ENCODE measurements at regions not wholly inside any gene's neighbourhood (a gene's known extent, or its start where the extent isn't known, plus 50 kb on each side); places are given as distances from the start of the nearest gene placed in this dataset.
"Not testable (repeated sequence)": the region's sequence is repeated elsewhere in the genome, so short reads cannot be mapped to it uniquely, and the experiment has no call there.

- Histone ChIP-seq H3K9me3 (ENCODE audit: control insufficient read depth, low read length) (no peaks in the 10 kb centered on the region), H3K4me1 (ENCODE audit: control insufficient read depth, insufficient read depth, low read length) (peaks cover 22% of the 10 kb centered on the region), H3K27me3 (replicated peaks; ENCODE audit: control insufficient read depth, insufficient read depth, low read length) (no peaks in the 10 kb centered on the region), H3K9ac (ENCODE audit: low read length) (no peak overlapping the region), H3K4me3 (ENCODE audit: low read length) (no peak overlapping the region), H3K36me3 (ENCODE audit: control insufficient read depth, insufficient read depth, low read length, severe bottlenecking) (no peaks in the 10 kb centered on the region)
- DNase-seq (ENCODE audit: low read depth), result no peak
Measured at GRCh38 chr9:616694-617093, 224.8 kb upstream of the DMRT1 start.

GRCh38 chr9:617445-618085, 223.9 kb upstream of the DMRT1 start:
- H3K9ac ChIP-seq (ENCODE audit: low read length), result no peak overlapping the region
- DNase-seq (ENCODE audit: low read depth), result no peak
- no peaks in the 10 kb centered on the region for H3K27me3 ChIP-seq (replicated peaks; ENCODE audit: control insufficient read depth, insufficient read depth, low read length)
- H3K4me3 ChIP-seq (ENCODE audit: low read length), result no peak overlapping the region
- H3K36me3 ChIP-seq (ENCODE audit: control insufficient read depth, insufficient read depth, low read length, severe bottlenecking), result no peaks in the 10 kb centered on the region
- peaks cover 23% of the 10 kb centered on the region for H3K4me1 ChIP-seq (ENCODE audit: control insufficient read depth, insufficient read depth, low read length)
- no peaks in the 10 kb centered on the region for H3K9me3 ChIP-seq (ENCODE audit: control insufficient read depth, low read length)

- peak; percentile 79 for DNase-seq (ENCODE audit: low read depth)
- no peaks in the 10 kb centered on the region for H3K36me3 ChIP-seq (ENCODE audit: control insufficient read depth, insufficient read depth, low read length, severe bottlenecking)
- H3K4me3 ChIP-seq (ENCODE audit: low read length), result no peak overlapping the region
- H3K9ac ChIP-seq (ENCODE audit: low read length), result peak overlapping the region; percentile 5
- H3K9me3 ChIP-seq (ENCODE audit: control insufficient read depth, low read length), result no peaks in the 10 kb centered on the region
- no peaks in the 10 kb centered on the region for H3K27me3 ChIP-seq (replicated peaks; ENCODE audit: control insufficient read depth, insufficient read depth, low read length)
- peaks cover 23% of the 10 kb centered on the region for H3K4me1 ChIP-seq (ENCODE audit: control insufficient read depth, insufficient read depth, low read length)
Measured at GRCh38 chr9:618478-618877, 223.0 kb upstream of the DMRT1 start.

- Histone ChIP-seq H3K4me1 (ENCODE audit: control insufficient read depth, insufficient read depth, low read length) (peaks cover 34% of the 10 kb centered on the region), H3K9ac (ENCODE audit: low read length) (no peak overlapping the region), H3K36me3 (ENCODE audit: control insufficient read depth, insufficient read depth, low read length, severe bottlenecking) (no peaks in the 10 kb centered on the region), H3K4me3 (ENCODE audit: low read length) (no peak overlapping the region), H3K9me3 (ENCODE audit: control insufficient read depth, low read length) (no peaks in the 10 kb centered on the region), H3K27me3 (replicated peaks; ENCODE audit: control insufficient read depth, insufficient read depth, low read length) (no peaks in the 10 kb centered on the region)
- DNase-seq (ENCODE audit: low read depth), result no peak
Measured at GRCh38 chr9:621201-621855, 220.2 kb upstream of the DMRT1 start.

DNA sequence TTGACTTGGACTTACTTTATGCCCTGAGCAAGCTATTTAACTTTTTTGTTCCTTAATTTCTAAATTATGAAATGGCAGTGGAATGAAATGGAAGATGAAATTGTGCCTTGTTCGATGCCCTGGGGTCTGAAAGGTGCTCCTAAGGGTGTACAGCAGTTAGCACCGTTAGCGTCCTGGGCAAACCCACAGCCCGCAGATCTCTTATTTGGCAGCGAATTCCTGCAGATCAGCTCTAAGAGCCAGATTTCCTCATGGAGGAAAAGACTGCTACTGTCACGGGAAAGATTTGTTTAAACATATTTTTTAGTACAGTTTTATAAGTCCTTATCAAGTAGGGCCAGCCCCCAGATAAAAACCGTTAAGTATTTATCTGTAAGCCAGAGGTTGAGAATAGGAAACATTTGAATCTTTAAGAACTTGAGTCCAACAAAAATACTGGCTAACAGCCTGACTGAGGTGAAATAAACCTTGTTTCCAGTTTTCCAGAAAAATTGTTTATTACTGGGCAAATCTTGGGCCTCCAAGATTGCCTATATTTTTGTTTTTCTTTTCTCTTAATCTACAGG, 216.5 kb upstream of the DMRT1 start:
- no peaks in the 10 kb centered on the region for H3K9me3 ChIP-seq (ENCODE audit: control insufficient read depth, low read length)
- H3K4me3 ChIP-seq (ENCODE audit: low read length), result no peak overlapping the region
- peak overlapping the region; percentile 55 for H3K9ac ChIP-seq (ENCODE audit: low read length)
- no peak for DNase-seq (ENCODE audit: low read depth)
- H3K36me3 ChIP-seq (ENCODE audit: control insufficient read depth, insufficient read depth, low read length, severe bottlenecking), result no peaks in the 10 kb centered on the region
- H3K4me1 ChIP-seq (ENCODE audit: control insufficient read depth, insufficient read depth, low read length), result peaks cover 34% of the 10 kb centered on the region
- H3K27me3 ChIP-seq (replicated peaks; ENCODE audit: control insufficient read depth, insufficient read depth, low read length), result no peaks in the 10 kb centered on the region

DNA sequence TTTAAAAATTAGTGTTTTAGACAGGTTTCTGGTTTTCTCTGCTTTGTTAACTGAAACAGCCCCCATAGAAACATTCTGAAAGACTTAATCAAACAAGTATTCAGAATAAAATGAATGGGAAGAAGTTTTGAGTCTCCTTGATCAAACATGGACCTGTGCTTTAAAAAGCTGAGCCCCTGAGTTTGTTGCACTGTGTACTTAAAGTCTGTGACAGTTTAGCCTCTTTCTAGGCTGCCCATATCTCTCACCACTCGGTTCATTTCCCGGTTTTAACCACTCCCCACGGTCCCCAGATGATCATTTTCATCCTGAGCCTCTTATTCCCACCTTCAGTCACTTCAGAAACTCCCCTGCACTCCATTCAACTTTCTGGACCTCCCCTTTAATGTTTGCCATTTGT, 215.9 kb upstream of the DMRT1 start:
- Histone ChIP-seq H3K9ac (ENCODE audit: low read length) (peak overlapping the region; percentile 39), H3K27me3 (replicated peaks; ENCODE audit: control insufficient read depth, insufficient read depth, low read length) (no peaks in the 10 kb centered on the region), H3K4me1 (ENCODE audit: control insufficient read depth, insufficient read depth, low read length) (peaks cover 34% of the 10 kb centered on the region), H3K4me3 (ENCODE audit: low read length) (peak overlapping the region; percentile 55), H3K36me3 (ENCODE audit: control insufficient read depth, insufficient read depth, low read length, severe bottlenecking) (no peaks in the 10 kb centered on the region), H3K9me3 (ENCODE audit: control insufficient read depth, low read length) (no peaks in the 10 kb centered on the region)
- DNase-seq (ENCODE audit: low read depth), result no peak

- H3K36me3 ChIP-seq (ENCODE audit: control insufficient read depth, insufficient read depth, low read length, severe bottlenecking); H3K9me3 ChIP-seq (ENCODE audit: control insufficient read depth, low read length); H3K27me3 ChIP-seq (replicated peaks; ENCODE audit: control insufficient read depth, insufficient read depth, low read length); DNase-seq (ENCODE audit: low read depth): not testable (repeated sequence)
- Histone ChIP-seq H3K9ac (ENCODE audit: low read length) (peak overlapping the region; percentile 39), H3K4me1 (ENCODE audit: control insufficient read depth, insufficient read depth, low read length) (peaks cover 34% of the 10 kb centered on the region), H3K4me3 (ENCODE audit: low read length) (peak overlapping the region; percentile 55)
Measured at GRCh38 chr9:626114-626513, 215.4 kb upstream of the DMRT1 start.

DNA sequence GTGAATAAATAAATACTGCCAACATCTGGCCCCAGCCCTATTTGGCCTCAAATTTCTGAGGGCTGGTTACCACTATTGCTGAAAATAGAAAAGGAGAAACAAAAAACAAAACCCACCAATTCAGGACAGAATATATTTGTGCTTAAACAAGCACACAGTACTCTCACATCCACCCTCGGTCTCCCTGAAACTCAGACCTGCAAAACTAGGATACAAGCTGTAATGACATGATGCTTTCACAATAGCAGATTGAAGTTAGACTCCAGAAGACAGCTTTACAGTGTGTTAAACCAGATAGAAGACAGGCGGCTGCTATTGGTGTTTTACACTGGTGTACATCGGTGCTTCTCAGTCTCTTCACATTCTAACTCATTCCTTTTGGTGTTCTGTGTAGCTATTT, 214.9 kb upstream of the DMRT1 start:
- Histone ChIP-seq H3K4me1 (ENCODE audit: control insufficient read depth, insufficient read depth, low read length) (peaks cover 30% of the 10 kb centered on the region), H3K4me3 (ENCODE audit: low read length) (peak overlapping the region; percentile 55), H3K9me3 (ENCODE audit: control insufficient read depth, low read length) (no peaks in the 10 kb centered on the region), H3K36me3 (ENCODE audit: control insufficient read depth, insufficient read depth, low read length, severe bottlenecking) (no peaks in the 10 kb centered on the region), H3K9ac (ENCODE audit: low read length) (peak overlapping the region; percentile 39), H3K27me3 (replicated peaks; ENCODE audit: control insufficient read depth, insufficient read depth, low read length) (no peaks in the 10 kb centered on the region)
- DNase-seq (ENCODE audit: low read depth), result peak; percentile 21

DNA sequence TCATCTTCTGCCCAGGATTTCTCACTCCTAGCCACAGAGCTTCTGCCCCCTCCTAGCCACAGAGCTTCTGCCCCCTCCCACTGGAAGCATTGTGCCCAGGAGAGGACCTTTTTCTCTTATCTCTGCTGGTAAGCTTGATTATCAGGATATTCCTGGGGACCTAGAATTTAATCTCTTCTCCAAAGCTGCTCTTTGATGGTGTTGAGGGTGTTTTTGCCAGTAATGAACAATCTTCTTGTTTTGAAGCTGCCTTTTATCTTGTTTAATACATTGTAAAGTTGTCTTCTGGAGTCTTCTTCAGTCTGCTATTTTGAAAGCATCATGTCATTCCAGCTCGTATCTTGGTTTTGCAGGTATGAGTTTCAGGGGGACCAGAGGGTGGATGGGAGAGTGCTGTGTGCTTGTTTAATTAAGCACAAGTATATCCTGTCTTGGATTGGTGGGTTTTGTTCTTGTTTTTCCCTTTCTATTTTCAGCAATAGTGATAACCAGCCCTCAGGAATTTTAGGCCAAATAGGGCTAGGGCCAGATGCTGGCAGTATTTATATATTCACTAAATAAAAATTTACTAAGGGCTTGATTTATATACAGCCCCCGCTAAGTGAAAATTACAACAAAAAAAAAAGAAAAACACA, 214.0 kb upstream of the DMRT1 start:
- Histone ChIP-seq H3K9me3 (ENCODE audit: control insufficient read depth, low read length) (no peaks in the 10 kb centered on the region), H3K4me3 (ENCODE audit: low read length) (no peak overlapping the region), H3K27me3 (replicated peaks; ENCODE audit: control insufficient read depth, insufficient read depth, low read length) (no peaks in the 10 kb centered on the region), H3K4me1 (ENCODE audit: control insufficient read depth, insufficient read depth, low read length) (peaks cover 28% of the 10 kb centered on the region), H3K9ac (ENCODE audit: low read length) (no peak overlapping the region), H3K36me3 (ENCODE audit: control insufficient read depth, insufficient read depth, low read length, severe bottlenecking) (no peaks in the 10 kb centered on the region)
- no peak for DNase-seq (ENCODE audit: low read depth)

GRCh38 chr9:629146-629545, 212.4 kb upstream of the DMRT1 start:
- H3K36me3 ChIP-seq (ENCODE audit: control insufficient read depth, insufficient read depth, low read length, severe bottlenecking), result no peaks in the 10 kb centered on the region
- peaks cover 28% of the 10 kb centered on the region for H3K4me1 ChIP-seq (ENCODE audit: control insufficient read depth, insufficient read depth, low read length)
- H3K9ac ChIP-seq (ENCODE audit: low read length), result no peak overlapping the region
- DNase-seq (ENCODE audit: low read depth), result no peak
- no peaks in the 10 kb centered on the region for H3K27me3 ChIP-seq (replicated peaks; ENCODE audit: control insufficient read depth, insufficient read depth, low read length)
- H3K4me3 ChIP-seq (ENCODE audit: low read length), result no peak overlapping the region
- H3K9me3 ChIP-seq (ENCODE audit: control insufficient read depth, low read length), result peaks cover 3% of the 10 kb centered on the region

DNA sequence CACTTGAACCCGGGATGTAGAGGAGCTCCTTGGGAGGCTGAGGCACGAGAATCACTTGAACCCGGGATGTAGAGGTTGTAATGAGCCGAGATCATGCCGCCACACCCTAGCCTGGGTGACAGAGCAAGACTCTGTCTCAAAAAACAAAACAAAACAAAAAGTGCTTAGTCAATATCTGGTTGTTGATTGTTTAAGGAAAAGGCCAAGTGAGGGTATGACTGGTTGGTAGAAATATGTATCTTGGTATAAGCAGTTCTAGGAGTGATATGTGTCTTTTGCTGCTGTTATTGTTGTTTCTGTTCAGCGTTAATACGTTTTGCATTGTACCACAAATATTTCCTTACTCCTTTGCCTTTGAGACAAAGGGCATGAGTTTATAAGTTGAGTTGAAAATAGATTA, 210.7 kb upstream of the DMRT1 start:
- no peaks in the 10 kb centered on the region for H3K36me3 ChIP-seq (ENCODE audit: control insufficient read depth, insufficient read depth, low read length, severe bottlenecking)
- no peak overlapping the region for H3K9ac ChIP-seq (ENCODE audit: low read length)
- H3K27me3 ChIP-seq (replicated peaks; ENCODE audit: control insufficient read depth, insufficient read depth, low read length), result no peaks in the 10 kb centered on the region
- no peak overlapping the region for H3K4me3 ChIP-seq (ENCODE audit: low read length)
- H3K9me3 ChIP-seq (ENCODE audit: control insufficient read depth, low read length), result peaks cover 8% of the 10 kb centered on the region
- peak; percentile 12 for DNase-seq (ENCODE audit: low read depth)
- H3K4me1 ChIP-seq (ENCODE audit: control insufficient read depth, insufficient read depth, low read length), result peaks cover 16% of the 10 kb centered on the region

Measured in adipocyte (in vitro differentiated cells).